Stimulated activated CD4-positive, alpha-beta T cell treated with anti-CD3 and anti-CD28 coated beads, Interleukin-4, amount 100 ng/mL, for 48 hours (primary cell): ENCODE measurements at regions not wholly inside any gene's neighbourhood (a gene's known extent, or its start where the extent isn't known, plus 50 kb on each side); places are given as distances from the start of the nearest gene placed in this dataset.
A peak's percentile ranks its signal among the peaks of the same experiment; 100 is the strongest.
"Not testable (repeated sequence)": the region's sequence is repeated elsewhere in the genome, so short reads cannot be mapped to it uniquely, and the experiment has no call there.

Experiments used
- DNase-seq, 2 donors: peaks; one replicate each; pipeline ENCODE4 v3.0.0-alpha.2; 2020; ENCODE audit warnings: low read depth in 2 of 2

GRCh38 chr14:106347890-106348755 lies 821.7 kb downstream of the TMEM121 start:
- no peak for DNase-seq

- peak; percentile 55 to 62 for DNase-seq
Measured at GRCh38 chr14:106348873-106349540, 822.6 kb downstream of the TMEM121 start.

GRCh38 chr14:106349678-106350457 lies 823.5 kb downstream of the TMEM121 start:
- DNase-seq, result not testable (repeated sequence)

- not testable (repeated sequence) for DNase-seq
Measured at GRCh38 chr14:106355007-106355791, 828.8 kb downstream of the TMEM121 start.

- not testable (repeated sequence) for DNase-seq
Measured at GRCh38 chr14:106355881-106356642, 829.7 kb downstream of the TMEM121 start.

GRCh38 chr14:106356643-106356930 lies 830.2 kb downstream of the TMEM121 start:
- DNase-seq, result not testable (repeated sequence)

- not testable (repeated sequence) for DNase-seq
Measured at GRCh38 chr14:106359157-106359887, 832.9 kb downstream of the TMEM121 start.

- DNase-seq, result not testable (repeated sequence)
Measured at GRCh38 chr14:106365371-106365770, 839.0 kb downstream of the TMEM121 start.

- not testable (repeated sequence) for DNase-seq
Measured at GRCh38 chr14:106365894-106366293, 839.5 kb downstream of the TMEM121 start.

GRCh38 chr14:106366971-106367370 lies 840.6 kb downstream of the TMEM121 start:
- DNase-seq, result not testable (repeated sequence)

GRCh38 chr14:106369456-106369855 lies 843.1 kb downstream of the TMEM121 start:
- DNase-seq, result not testable (repeated sequence)

- peak; percentile 77 to 83 for DNase-seq
Measured at GRCh38 chr14:106372870-106373652, 846.7 kb downstream of the TMEM121 start.

GRCh38 chr14:106373653-106374110 lies 847.3 kb downstream of the TMEM121 start:
- not testable (repeated sequence) for DNase-seq

GRCh38 chr14:106377432-106377831 lies 851.0 kb downstream of the TMEM121 start:
- DNase-seq, result no peak

- DNase-seq, result peak in 1 of 2 donors; percentile 38
Measured at GRCh38 chr14:106378191-106378590, 851.8 kb downstream of the TMEM121 start.

GRCh38 chr14:106380740-106381139 lies 854.4 kb downstream of the TMEM121 start:
- no peak for DNase-seq

GRCh38 chr14:106389186-106389585 lies 862.8 kb downstream of the TMEM121 start:
- DNase-seq, result not testable (repeated sequence)

- DNase-seq, result no peak
Measured at GRCh38 chr14:106390401-106390800, 864.0 kb downstream of the TMEM121 start.

- DNase-seq, result no peak
Measured at GRCh38 chr14:106390947-106391346, 864.6 kb downstream of the TMEM121 start.
